Astrocyte (in vitro differentiated cells and primary cell): ENCODE measurements at regions not wholly inside any gene's neighbourhood (a gene's known extent, or its start where the extent isn't known, plus 50 kb on each side); places are given as distances from the start of the nearest gene placed in this dataset.
"Not testable (repeated sequence)": the region's sequence is repeated elsewhere in the genome, so short reads cannot be mapped to it uniquely, and the experiment has no call there.

Experiments used
- DNase-seq: peaks from one replicate; pipeline ENCODE4 v3.0.0-alpha.2; 2010; ENCODE audit warnings: low read depth
- FAIRE-seq: peaks from 2 replicates; lab custom pipeline; 2011; peaks lifted over from hg19 to GRCh38; lab: Jason Lieb, UNC
- H2AFZ ChIP-seq: 2 replicates; pipeline ENCODE4 v1.6.0; 2012; ENCODE audit warnings: low read depth, low read length, inconsistent platforms
- H3K27ac ChIP-seq: 2 replicates; pipeline ENCODE4 v1.5.1; 2011; ENCODE audit warnings: low read depth, low read length, inconsistent platforms
- H3K27me3 ChIP-seq: 2 replicates; pipeline ENCODE4 v1.6.0; 2011; ENCODE audit warnings: low read length, inconsistent platforms; ENCODE audit not compliant: insufficient read depth
- H3K36me3 ChIP-seq: 2 replicates; pipeline ENCODE4 v1.5.1; 2011; ENCODE audit warnings: low read length, inconsistent platforms; ENCODE audit not compliant: insufficient read depth
- H3K4me1 ChIP-seq: 2 replicates; pipeline ENCODE4 v1.5.1; 2011; ENCODE audit warnings: low read length, inconsistent platforms; ENCODE audit not compliant: insufficient read depth
- H3K4me2 ChIP-seq: 2 replicates; pipeline ENCODE4 v1.6.0; 2012; ENCODE audit warnings: low read length, inconsistent platforms
- H3K4me3 ChIP-seq: 2 replicates; pipeline ENCODE4 v1.5.1; 2011; ENCODE audit warnings: low read depth, mild to moderate bottlenecking, low read length, inconsistent platforms; ENCODE audit not compliant: insufficient read depth
- H3K79me2 ChIP-seq: 2 replicates; pipeline ENCODE4 v1.6.0; 2012; ENCODE audit warnings: mild to moderate bottlenecking, low read length, inconsistent platforms; ENCODE audit not compliant: insufficient read depth
- H3K9ac ChIP-seq: 2 replicates; pipeline ENCODE4 v1.6.0; 2012; ENCODE audit warnings: mild to moderate bottlenecking, low read length, inconsistent platforms
- H3K9me3 ChIP-seq: 2 replicates; pipeline ENCODE4 v1.5.1; 2012; ENCODE audit warnings: low read depth, mild to moderate bottlenecking, low read length, inconsistent platforms; ENCODE audit not compliant: insufficient read depth
- H4K20me1 ChIP-seq: 2 replicates; pipeline ENCODE4 v1.6.0; 2012; ENCODE audit warnings: low read length, inconsistent platforms; ENCODE audit not compliant: insufficient read depth
- H3K27ac Mint-ChIP-seq: one replicate; pipeline ENCODE4 v1.8.0; 2021; ENCODE audit warnings: mild to moderate bottlenecking, mixed read lengths; ENCODE audit not compliant: unreplicated experiment
- H3K27me3 Mint-ChIP-seq: one replicate; pipeline ENCODE4 v1.8.0; 2021; ENCODE audit warnings: low read depth, mixed read lengths; ENCODE audit not compliant: unreplicated experiment
- H3K36me3 Mint-ChIP-seq: one replicate; pipeline ENCODE4 v1.8.0; 2021; ENCODE audit warnings: low read depth, mixed read lengths; ENCODE audit not compliant: unreplicated experiment
- H3K4me1 Mint-ChIP-seq: one replicate; pipeline ENCODE4 v1.8.0; 2021; ENCODE audit warnings: low read depth, mixed read lengths; ENCODE audit not compliant: unreplicated experiment
- H3K4me3 Mint-ChIP-seq: one replicate; pipeline ENCODE4 v1.8.0; 2021; ENCODE audit warnings: mild to moderate bottlenecking, moderate library complexity, mixed read lengths; ENCODE audit not compliant: unreplicated experiment
- H3K9me3 Mint-ChIP-seq: one replicate; pipeline ENCODE4 v1.8.0; 2021; ENCODE audit warnings: mild to moderate bottlenecking, mixed read lengths; ENCODE audit not compliant: unreplicated experiment
- EZH2 ChIP-seq: IDR thresholded peaks from 2 replicates; pipeline ENCODE4 v1.6.1; 2012; ENCODE audit warnings: mild to moderate bottlenecking, low read length, inconsistent platforms; ENCODE audit not compliant: insufficient read depth
- TF ChIP-seq, protein P1 (sequence below): IDR thresholded peaks from 2 replicates; pipeline ENCODE4 v1.5.1; 2011; ENCODE audit warnings: low read depth, mild to moderate bottlenecking, inconsistent platforms, low read length, moderate library complexity; ENCODE audit not compliant: insufficient read depth

DNA sequence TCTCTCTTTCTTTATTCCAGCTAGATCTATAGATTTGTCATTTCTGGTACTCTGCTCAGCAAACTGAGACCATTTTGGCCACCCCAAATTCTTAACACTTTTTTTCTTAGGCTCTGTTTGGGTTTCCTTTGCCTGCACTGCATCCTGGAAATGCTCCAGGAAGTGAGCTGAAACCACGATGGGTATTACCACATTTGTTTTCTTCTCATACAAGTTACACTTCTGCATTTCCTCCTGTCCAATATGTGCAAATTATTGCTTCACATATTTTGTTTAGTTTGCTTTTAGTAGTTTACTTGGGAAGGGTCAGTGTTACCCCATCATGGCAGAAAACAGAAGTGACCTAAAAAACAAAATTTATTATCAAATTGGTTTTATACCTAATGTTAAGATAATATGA lies 498.6 kb upstream of the GRIN3A start:
- Histone ChIP-seq H3K27me3 (no peaks in the 10 kb centered on the region), H3K4me2 (no peak overlapping the region), H3K4me1 (no peaks in the 10 kb centered on the region), H3K4me3 (no peak overlapping the region), H2AFZ (no peak overlapping the region), H3K27ac (no peak overlapping the region), H4K20me1 (no peaks in the 10 kb centered on the region), H3K9ac (no peak overlapping the region), H3K9me3 (no peaks in the 10 kb centered on the region), H3K36me3 (no peaks in the 10 kb centered on the region), H3K79me2 (no peaks in the 10 kb centered on the region)
- DNase-seq (no peak), FAIRE-seq (no peak)
- TF ChIP-seq, protein P1, sequence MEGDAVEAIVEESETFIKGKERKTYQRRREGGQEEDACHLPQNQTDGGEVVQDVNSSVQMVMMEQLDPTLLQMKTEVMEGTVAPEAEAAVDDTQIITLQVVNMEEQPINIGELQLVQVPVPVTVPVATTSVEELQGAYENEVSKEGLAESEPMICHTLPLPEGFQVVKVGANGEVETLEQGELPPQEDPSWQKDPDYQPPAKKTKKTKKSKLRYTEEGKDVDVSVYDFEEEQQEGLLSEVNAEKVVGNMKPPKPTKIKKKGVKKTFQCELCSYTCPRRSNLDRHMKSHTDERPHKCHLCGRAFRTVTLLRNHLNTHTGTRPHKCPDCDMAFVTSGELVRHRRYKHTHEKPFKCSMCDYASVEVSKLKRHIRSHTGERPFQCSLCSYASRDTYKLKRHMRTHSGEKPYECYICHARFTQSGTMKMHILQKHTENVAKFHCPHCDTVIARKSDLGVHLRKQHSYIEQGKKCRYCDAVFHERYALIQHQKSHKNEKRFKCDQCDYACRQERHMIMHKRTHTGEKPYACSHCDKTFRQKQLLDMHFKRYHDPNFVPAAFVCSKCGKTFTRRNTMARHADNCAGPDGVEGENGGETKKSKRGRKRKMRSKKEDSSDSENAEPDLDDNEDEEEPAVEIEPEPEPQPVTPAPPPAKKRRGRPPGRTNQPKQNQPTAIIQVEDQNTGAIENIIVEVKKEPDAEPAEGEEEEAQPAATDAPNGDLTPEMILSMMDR = no peak
- TF ChIP-seq EZH2 = no peak
- Mint-ChIP-seq H3K27ac (no peak overlapping the region), H3K4me3 (no peak overlapping the region), H3K4me1 (no peaks in the 10 kb centered on the region), H3K36me3 (no peaks in the 10 kb centered on the region), H3K9me3 (peaks cover 3% of the 10 kb centered on the region), H3K27me3 (no peaks in the 10 kb centered on the region)

DNA sequence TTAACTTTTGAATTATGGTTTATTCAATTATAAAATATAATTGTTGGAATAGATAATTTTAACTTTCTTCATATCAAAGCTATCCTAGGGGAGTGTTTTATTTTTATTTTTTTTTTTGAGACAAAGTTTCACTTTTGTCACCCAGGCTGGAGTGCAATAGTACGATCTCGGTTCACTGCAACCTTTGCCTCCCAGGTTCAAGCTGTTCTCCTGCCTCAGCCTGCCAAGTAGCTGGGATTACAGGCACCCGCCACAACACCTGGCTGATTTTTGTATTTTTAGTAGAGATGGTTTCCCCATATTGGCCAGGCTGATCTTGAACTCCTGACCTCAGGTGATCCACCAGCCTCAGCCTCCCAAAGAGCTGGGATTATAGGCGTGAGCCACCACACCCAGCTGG lies 489.0 kb upstream of the GRIN3A start:
- not testable (repeated sequence) for DNase-seq, H3K36me3 ChIP-seq, H3K4me3 Mint-ChIP-seq, H3K27ac ChIP-seq, H3K4me3 ChIP-seq, H4K20me1 ChIP-seq, H3K4me2 ChIP-seq, FAIRE-seq, H3K9ac ChIP-seq, H3K4me1 Mint-ChIP-seq, H3K27ac Mint-ChIP-seq, H3K27me3 ChIP-seq, H3K9me3 ChIP-seq, H3K79me2 ChIP-seq, H2AFZ ChIP-seq, H3K36me3 Mint-ChIP-seq, H3K27me3 Mint-ChIP-seq, H3K9me3 Mint-ChIP-seq, H3K4me1 ChIP-seq

DNA sequence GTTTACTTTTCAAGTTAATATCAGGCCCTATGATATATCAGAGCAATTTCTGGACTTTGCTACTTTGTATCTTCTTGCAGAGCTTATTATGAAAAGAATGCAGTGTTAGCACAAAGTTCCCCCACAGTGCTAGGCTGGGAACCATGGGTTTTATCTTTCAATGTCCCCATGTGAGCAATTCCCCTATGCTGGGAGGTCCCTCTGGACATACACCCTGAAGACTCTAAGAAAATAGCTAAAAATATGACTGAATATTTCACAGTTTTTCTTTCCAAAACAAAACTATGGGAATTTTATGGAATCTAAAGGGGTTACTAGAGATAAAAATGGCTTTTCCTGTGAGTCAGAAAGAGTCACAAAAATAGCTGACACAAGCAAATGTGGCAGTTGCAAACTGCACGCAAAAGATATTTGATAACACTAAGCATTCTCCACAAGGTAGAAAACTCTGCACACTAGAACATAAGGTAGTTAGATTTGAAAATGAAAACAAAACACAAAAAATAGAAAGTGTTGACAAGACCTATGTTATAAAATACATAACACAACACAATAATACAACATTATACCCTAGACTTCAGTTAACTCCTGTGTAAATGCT lies 487.5 kb upstream of the GRIN3A start:
- Histone ChIP-seq H3K4me1 (no peaks in the 10 kb centered on the region), H3K36me3 (no peaks in the 10 kb centered on the region), H3K27ac (no peak overlapping the region), H3K27me3 (no peaks in the 10 kb centered on the region), H3K9ac (no peak overlapping the region), H3K4me3 (no peak overlapping the region), H2AFZ (no peak overlapping the region), H3K9me3 (no peaks in the 10 kb centered on the region), H3K79me2 (no peaks in the 10 kb centered on the region), H4K20me1 (no peaks in the 10 kb centered on the region), H3K4me2 (no peak overlapping the region)
- TF ChIP-seq, protein P1 = no peak
- no peak for TF ChIP-seq EZH2
- FAIRE-seq (peak; percentile 39), DNase-seq (no peak)
- Mint-ChIP-seq H3K9me3 (peaks cover 4% of the 10 kb centered on the region), H3K27me3 (no peaks in the 10 kb centered on the region), H3K4me3 (no peak overlapping the region), H3K36me3 (no peaks in the 10 kb centered on the region), H3K27ac (no peak overlapping the region), H3K4me1 (no peaks in the 10 kb centered on the region)

DNA sequence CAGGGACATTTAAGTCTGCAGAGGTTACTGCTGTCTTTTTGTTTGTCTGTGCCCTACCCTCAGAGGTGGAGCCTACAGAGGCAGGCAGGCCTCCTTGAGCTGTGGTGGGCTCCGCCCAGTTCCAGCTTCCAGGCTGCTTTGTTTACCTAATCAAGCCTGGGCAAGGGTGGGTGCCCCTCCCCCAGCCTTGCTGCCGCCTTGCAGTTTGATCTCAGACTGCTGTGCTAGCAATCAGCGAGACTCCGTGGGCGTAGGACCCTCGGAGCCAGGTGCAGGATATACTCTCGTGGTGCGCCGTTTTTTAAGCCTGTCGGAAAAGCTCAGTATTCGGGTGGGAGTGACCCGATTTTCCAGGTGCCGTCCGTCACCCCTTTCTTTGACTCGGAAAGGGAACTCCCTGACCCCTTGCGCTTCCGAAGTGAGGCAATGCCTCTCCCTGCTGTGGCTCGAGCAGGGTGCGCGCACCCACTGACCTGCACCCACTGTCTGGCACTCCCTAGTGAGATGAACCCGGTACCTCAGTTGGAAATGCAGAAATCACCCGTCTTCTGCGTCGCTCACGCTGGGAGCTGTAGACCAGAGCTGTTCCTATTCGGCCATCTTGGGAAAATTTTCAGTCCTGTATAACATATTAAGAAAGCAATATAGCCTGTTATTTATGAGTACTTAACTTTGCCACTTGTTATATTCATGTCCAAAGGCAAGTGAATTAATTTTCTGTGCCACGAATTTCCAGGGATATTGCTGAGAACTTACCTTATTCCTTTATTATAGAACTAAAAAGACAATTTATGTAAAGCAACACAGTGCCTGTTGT lies 485.1 kb upstream of the GRIN3A start:
- not testable (repeated sequence) for H3K27me3 ChIP-seq, H3K36me3 Mint-ChIP-seq, H3K4me1 ChIP-seq, H3K36me3 ChIP-seq, H3K4me3 Mint-ChIP-seq, H3K4me1 Mint-ChIP-seq, H3K9me3 ChIP-seq, H2AFZ ChIP-seq, H3K4me3 ChIP-seq, H3K27ac ChIP-seq, H3K9me3 Mint-ChIP-seq, H3K4me2 ChIP-seq, DNase-seq, H3K9ac ChIP-seq, H3K27me3 Mint-ChIP-seq, H3K27ac Mint-ChIP-seq, H3K79me2 ChIP-seq, H4K20me1 ChIP-seq, FAIRE-seq
